Right renal cortex interstitium (tissue), 3 donors: ENCODE measurements at regions not wholly inside any gene's neighbourhood (a gene's known extent, or its start where the extent isn't known, plus 50 kb on each side); places are given as distances from the start of the nearest gene placed in this dataset.

Experiments
- DNase-seq, 3 donors: peaks; one replicate each; pipeline ENCODE4 v3.0.0-alpha.2; 2013; ENCODE audit warnings: low read depth in 3 of 3, low spot score in 2 of 3

- DNase-seq, result no peak
These were observed 608.4 kb downstream of the LRFN5 start for GRCh38 chr14:42214981-42215491.

GRCh38 chr14:42200957-42201356 lies 594.3 kb downstream of the LRFN5 start:
- no peak for DNase-seq

GRCh38 chr14:42198010-42198409 lies 591.3 kb downstream of the LRFN5 start:
- DNase-seq, result no peak

GRCh38 chr14:42192738-42193653 lies 586.3 kb downstream of the LRFN5 start:
- DNase-seq, result peak in 1 of 3 donors; percentile 0

GRCh38 chr14:42190744-42191143 lies 584.1 kb downstream of the LRFN5 start:
- no peak for DNase-seq

- DNase-seq, result no peak
These were observed 581.2 kb downstream of the LRFN5 start for GRCh38 chr14:42187846-42188245.

GRCh38 chr14:42185718-42186117 lies 579.0 kb downstream of the LRFN5 start:
- DNase-seq, result no peak

- no peak for DNase-seq
These were observed 567.7 kb downstream of the LRFN5 start for GRCh38 chr14:42174357-42174756.

- DNase-seq, result no peak
These were observed 566.5 kb downstream of the LRFN5 start for GRCh38 chr14:42173206-42173605.

- DNase-seq, result no peak
These were observed 565.6 kb downstream of the LRFN5 start for GRCh38 chr14:42172304-42172703.

GRCh38 chr14:42163136-42163535 lies 556.5 kb downstream of the LRFN5 start:
- no peak for DNase-seq

- no peak for DNase-seq
These were observed 552.5 kb downstream of the LRFN5 start for GRCh38 chr14:42159138-42159537.

GRCh38 chr14:42149609-42150261 lies 543.1 kb downstream of the LRFN5 start:
- no peak for DNase-seq

- no peak for DNase-seq
These were observed 539.1 kb downstream of the LRFN5 start for GRCh38 chr14:42145766-42146165.

GRCh38 chr14:42143114-42143513 lies 536.4 kb downstream of the LRFN5 start:
- no peak for DNase-seq

- DNase-seq, result no peak
These were observed 534.7 kb downstream of the LRFN5 start for GRCh38 chr14:42141328-42141727.

- DNase-seq, result no peak
These were observed 534.2 kb downstream of the LRFN5 start for GRCh38 chr14:42140831-42141279.

GRCh38 chr14:42140001-42140400 lies 533.3 kb downstream of the LRFN5 start:
- DNase-seq, result no peak

- DNase-seq, result no peak
These were observed 531.7 kb downstream of the LRFN5 start for GRCh38 chr14:42138406-42138805.

GRCh38 chr14:42130815-42131214 lies 524.1 kb downstream of the LRFN5 start:
- no peak for DNase-seq

- DNase-seq, result no peak
These were observed 516.9 kb downstream of the LRFN5 start for GRCh38 chr14:42123526-42123925.
